ENCODE measurements at regions not wholly inside any gene's neighbourhood (a gene's known extent, or its start where the extent isn't known, plus 50 kb on each side); places are given as distances from the start of the nearest gene placed in this dataset.

- no peak for DNase-seq
Measured at GRCh38 chr16:49021136-49021535, 260.5 kb downstream of the CBLN1 start.

GRCh38 chr16:49020436-49020835 lies 261.2 kb downstream of the CBLN1 start:
- DNase-seq, result no peak

GRCh38 chr16:49019831-49020230 lies 261.8 kb downstream of the CBLN1 start:
- DNase-seq, result no peak

- no peak for DNase-seq
Measured at GRCh38 chr16:49019081-49019633, 262.5 kb downstream of the CBLN1 start.

GRCh38 chr16:49018259-49018931 lies 263.2 kb downstream of the CBLN1 start:
- DNase-seq, result no peak

GRCh38 chr16:49017501-49017900 lies 264.1 kb downstream of the CBLN1 start:
- no peak for DNase-seq

GRCh38 chr16:49016461-49016860 lies 265.2 kb downstream of the CBLN1 start:
- DNase-seq, result no peak

GRCh38 chr16:49015225-49015592 lies 266.4 kb downstream of the CBLN1 start:
- no peak for DNase-seq

- DNase-seq, result no peak
Measured at GRCh38 chr16:49014277-49015224, 267.1 kb downstream of the CBLN1 start.

- no peak for DNase-seq
Measured at GRCh38 chr16:49013727-49014080, 267.9 kb downstream of the CBLN1 start.

GRCh38 chr16:49012961-49013726 lies 268.5 kb downstream of the CBLN1 start:
- peak; percentile 58 for DNase-seq

GRCh38 chr16:49011901-49012300 lies 269.7 kb downstream of the CBLN1 start:
- no peak for DNase-seq

- DNase-seq, result no peak
Measured at GRCh38 chr16:49010879-49011278, 270.8 kb downstream of the CBLN1 start.

GRCh38 chr16:49010396-49010795 lies 271.2 kb downstream of the CBLN1 start:
- no peak for DNase-seq

- DNase-seq, result no peak
Measured at GRCh38 chr16:49009204-49009603, 272.4 kb downstream of the CBLN1 start.

- no peak for DNase-seq
Measured at GRCh38 chr16:49003992-49004391, 277.6 kb downstream of the CBLN1 start.

- DNase-seq, result peak; percentile 86
Measured at GRCh38 chr16:49003022-49003421, 278.6 kb downstream of the CBLN1 start.

GRCh38 chr16:49000594-49000993 lies 281.0 kb downstream of the CBLN1 start:
- DNase-seq, result peak; percentile 34

- no peak for DNase-seq
Measured at GRCh38 chr16:48999508-48999907, 282.1 kb downstream of the CBLN1 start.

- DNase-seq, result no peak
Measured at GRCh38 chr16:48999044-48999443, 282.6 kb downstream of the CBLN1 start.

GRCh38 chr16:48997946-48998345 lies 283.7 kb downstream of the CBLN1 start:
- no peak for DNase-seq

GRCh38 chr16:48997081-48997615 lies 284.5 kb downstream of the CBLN1 start:
- DNase-seq, result no peak

- DNase-seq, result no peak
Measured at GRCh38 chr16:48978501-48978900, 303.1 kb downstream of the CBLN1 start.

All from NCI-H1105 (cell line).